NCI-H69 (cell line): ENCODE measurements at regions not wholly inside any gene's neighbourhood (a gene's known extent, or its start where the extent isn't known, plus 50 kb on each side); places are given as distances from the start of the nearest gene placed in this dataset.
A peak's percentile ranks its signal among the peaks of the same experiment; 100 is the strongest.

Experiments
- DNase-seq: peaks from one replicate; lab custom pipeline; 2025; lab: John Stamatoyannopoulos, UW

- DNase-seq = no peak
Observed at GRCh38 chr10:131735577-131735976, 165.2 kb upstream of the PPP2R2D start.

GRCh38 chr10:131736321-131736980 is 164.4 kb upstream of the PPP2R2D start:
- DNase-seq = no peak

GRCh38 chr10:131737543-131738395 is 163.0 kb upstream of the PPP2R2D start:
- no peak for DNase-seq

GRCh38 chr10:131738396-131738735 is 162.4 kb upstream of the PPP2R2D start:
- DNase-seq = no peak

- no peak for DNase-seq
Observed at GRCh38 chr10:131739206-131739605, 161.6 kb upstream of the PPP2R2D start.

GRCh38 chr10:131742500-131742951 is 158.3 kb upstream of the PPP2R2D start:
- no peak for DNase-seq

GRCh38 chr10:131743190-131744151 is 157.3 kb upstream of the PPP2R2D start:
- no peak for DNase-seq

- no peak for DNase-seq
Observed at GRCh38 chr10:131744346-131744745, 156.5 kb upstream of the PPP2R2D start.

- DNase-seq = no peak
Observed at GRCh38 chr10:131745591-131745990, 155.2 kb upstream of the PPP2R2D start.

- no peak for DNase-seq
Observed at GRCh38 chr10:131746241-131746711, 154.5 kb upstream of the PPP2R2D start.

- DNase-seq = no peak
Observed at GRCh38 chr10:131746785-131747184, 154.0 kb upstream of the PPP2R2D start.

GRCh38 chr10:131747251-131747650 is 153.6 kb upstream of the PPP2R2D start:
- no peak for DNase-seq

- no peak for DNase-seq
Observed at GRCh38 chr10:131747791-131748190, 153.0 kb upstream of the PPP2R2D start.

GRCh38 chr10:131748191-131748590 is 152.6 kb upstream of the PPP2R2D start:
- no peak for DNase-seq

- DNase-seq = peak; percentile 10
Observed at GRCh38 chr10:131748831-131749766, 151.7 kb upstream of the PPP2R2D start.

GRCh38 chr10:131749767-131750142 is 151.1 kb upstream of the PPP2R2D start:
- no peak for DNase-seq

- DNase-seq = no peak
Observed at GRCh38 chr10:131750171-131750895, 150.5 kb upstream of the PPP2R2D start.

GRCh38 chr10:131750973-131751826 is 149.6 kb upstream of the PPP2R2D start:
- peak; percentile 0 for DNase-seq
